ENCODE measurements at regions not wholly inside any gene's neighbourhood (a gene's known extent, or its start where the extent isn't known, plus 50 kb on each side); places are given as distances from the start of the nearest gene placed in this dataset.

GRCh38 chr6:90463359-90463758, 123.5 kb downstream of the MAP3K7 start:
- DNase-seq (ENCODE audit: low read depth), result no peak

GRCh38 chr6:90462102-90462501, 124.8 kb downstream of the MAP3K7 start:
- no peak for DNase-seq (ENCODE audit: low read depth)

- no peak for DNase-seq (ENCODE audit: low read depth)
These were observed 125.5 kb downstream of the MAP3K7 start for GRCh38 chr6:90461383-90461782.

- DNase-seq (ENCODE audit: low read depth), result peak; percentile 56
These were observed 126.8 kb downstream of the MAP3K7 start for GRCh38 chr6:90460051-90460450.

GRCh38 chr6:90459225-90459758, 127.6 kb downstream of the MAP3K7 start:
- no peak for DNase-seq (ENCODE audit: low read depth)

- peak; percentile 78 for DNase-seq (ENCODE audit: low read depth)
These were observed 128.3 kb downstream of the MAP3K7 start for GRCh38 chr6:90458353-90459224.

DNA sequence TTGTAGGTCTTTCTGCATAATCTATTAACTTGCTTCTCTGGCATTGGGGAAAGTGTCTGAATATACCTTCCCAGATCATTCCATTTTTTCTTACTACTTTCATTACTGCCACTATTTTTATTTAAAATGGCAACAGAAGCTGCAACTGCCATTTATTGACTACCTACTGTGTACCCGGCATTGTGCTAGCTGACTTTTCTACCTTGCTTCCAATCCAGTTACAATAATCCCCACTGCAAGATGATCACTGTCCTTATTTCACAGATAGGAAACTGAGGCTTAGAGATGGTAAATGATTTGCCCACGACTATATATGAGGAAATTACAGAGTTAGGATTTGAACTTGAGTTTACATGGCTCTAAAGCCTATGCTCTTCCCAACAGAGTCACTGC, 129.0 kb downstream of the MAP3K7 start:
- DNase-seq (ENCODE audit: low read depth), result no peak

DNA sequence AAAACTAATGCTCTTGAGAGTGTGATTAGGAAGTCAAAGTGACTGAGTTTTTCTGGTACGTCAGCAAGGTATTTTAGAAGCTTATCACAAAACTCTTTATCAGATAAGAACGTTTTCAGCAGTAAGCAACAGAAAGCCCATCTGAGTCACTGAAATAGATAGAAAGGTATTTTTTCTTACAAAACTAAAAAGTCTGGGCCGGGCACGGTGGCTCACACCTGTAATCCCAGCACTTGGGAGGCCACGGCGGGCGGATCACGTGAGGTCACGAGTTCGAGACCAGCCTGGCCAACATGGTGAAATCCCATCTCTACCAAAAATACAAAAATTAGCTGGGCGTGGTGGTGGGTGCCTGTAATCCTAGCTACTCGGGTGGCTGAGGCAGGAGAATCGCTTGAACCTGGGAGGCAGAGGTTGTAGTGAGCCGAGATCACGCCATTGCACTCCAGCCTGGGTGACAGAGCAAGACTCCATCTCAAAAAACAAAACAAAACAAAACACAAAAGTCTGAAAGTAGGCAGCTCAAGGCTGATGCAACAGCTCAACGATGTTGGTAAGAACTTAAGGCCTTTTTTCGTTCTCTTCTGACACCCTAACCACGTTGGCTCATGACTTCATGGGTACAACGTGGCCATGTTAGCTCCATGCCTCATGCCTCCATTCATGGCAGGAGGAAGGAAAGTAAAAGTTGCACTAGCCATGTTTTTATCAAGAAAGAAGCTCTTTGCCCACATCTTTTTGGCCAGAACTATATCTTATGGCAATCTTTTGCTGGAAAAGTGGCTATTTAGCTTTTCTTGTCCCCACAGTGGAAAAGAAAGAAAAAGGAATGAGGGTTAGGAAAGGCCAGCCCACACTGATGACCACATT, 129.6 kb downstream of the MAP3K7 start:
- DNase-seq (ENCODE audit: low read depth), result peak; percentile 48

- no peak for DNase-seq (ENCODE audit: low read depth)
These were observed 130.9 kb downstream of the MAP3K7 start for GRCh38 chr6:90456001-90456400.

DNA sequence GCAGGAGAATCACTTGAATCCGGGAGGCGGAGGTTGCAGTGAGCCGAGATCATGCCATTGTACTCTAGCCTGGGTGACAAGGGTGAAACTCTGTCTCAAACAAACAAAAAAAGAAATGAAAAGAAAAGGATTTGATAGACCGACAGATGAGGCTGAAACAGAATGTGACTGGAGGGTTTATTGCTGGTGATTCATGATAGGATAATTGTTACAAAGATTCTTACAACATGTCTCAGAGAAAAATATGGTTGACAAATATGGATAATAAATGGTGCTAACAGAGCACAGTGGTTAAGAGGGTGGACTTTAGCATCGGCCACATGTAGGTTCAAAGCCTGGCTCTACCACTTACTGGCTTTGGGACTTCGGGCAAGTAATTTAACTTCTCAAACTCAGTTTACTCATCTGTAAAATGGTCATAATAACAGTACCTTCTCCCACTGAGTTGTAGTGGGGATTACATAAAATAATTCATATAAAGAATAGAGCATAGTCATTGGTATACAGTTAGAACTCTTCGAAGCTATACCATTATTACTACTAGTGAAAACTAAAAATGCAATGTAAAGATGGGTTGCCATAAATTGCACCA, 131.9 kb downstream of the MAP3K7 start:
- no peak for DNase-seq (ENCODE audit: low read depth)

- no peak for DNase-seq (ENCODE audit: low read depth)
These were observed 136.5 kb downstream of the MAP3K7 start for GRCh38 chr6:90450268-90450953.

- DNase-seq (ENCODE audit: low read depth), result no peak
These were observed 137.6 kb downstream of the MAP3K7 start for GRCh38 chr6:90449311-90449710.

- no peak for DNase-seq (ENCODE audit: low read depth)
These were observed 138.0 kb downstream of the MAP3K7 start for GRCh38 chr6:90448836-90449235.

DNA sequence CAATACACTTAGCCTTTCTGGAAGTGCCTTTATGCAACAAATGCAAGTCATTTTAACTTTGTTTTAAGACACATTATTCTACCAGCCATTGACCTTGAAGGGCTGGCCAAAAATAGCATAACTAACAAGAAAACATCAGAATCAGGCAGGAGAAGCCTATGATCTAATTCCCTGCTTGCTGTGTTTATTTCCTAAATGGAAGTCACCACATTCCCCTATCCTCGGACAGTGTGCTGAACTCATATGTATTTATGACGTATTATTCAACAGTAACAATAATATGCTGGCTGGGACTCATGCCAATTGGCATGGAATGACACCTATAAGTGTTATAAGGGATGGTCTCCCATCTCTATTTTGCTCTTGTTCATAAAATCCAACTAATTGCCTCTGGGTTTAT, 140.7 kb downstream of the MAP3K7 start:
- DNase-seq (ENCODE audit: low read depth), result no peak

DNA sequence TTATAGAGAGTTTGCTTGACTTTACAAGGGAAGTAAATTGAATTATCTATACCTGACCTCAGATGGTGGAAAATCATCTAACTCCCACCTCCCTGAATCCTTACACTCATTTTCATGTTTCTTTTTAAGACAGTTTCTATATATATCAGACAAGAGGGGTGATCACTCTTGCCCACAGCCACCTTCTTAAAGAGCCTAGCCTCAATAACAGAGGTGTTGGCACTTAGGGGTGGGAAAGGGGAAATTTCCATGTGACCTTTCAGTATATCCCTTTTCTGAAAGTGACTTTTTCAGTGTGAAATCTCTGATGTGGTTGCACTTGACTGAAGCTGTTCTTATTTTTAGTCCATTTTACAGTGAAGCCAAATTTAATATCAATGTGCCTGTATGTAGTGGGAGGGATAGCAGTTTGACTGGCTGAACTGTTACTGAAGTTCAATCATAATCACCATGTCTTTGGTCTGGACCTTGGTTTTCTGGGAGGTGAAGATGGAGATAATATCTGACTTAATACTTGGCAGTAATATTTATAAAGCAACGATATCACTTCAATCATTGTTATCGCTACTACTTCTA, 141.3 kb downstream of the MAP3K7 start:
- no peak for DNase-seq (ENCODE audit: low read depth)

- no peak for DNase-seq (ENCODE audit: low read depth)
These were observed 142.6 kb downstream of the MAP3K7 start for GRCh38 chr6:90444160-90444714.

- DNase-seq (ENCODE audit: low read depth), result no peak
These were observed 144.5 kb downstream of the MAP3K7 start for GRCh38 chr6:90442366-90442765.

- no peak for DNase-seq (ENCODE audit: low read depth)
These were observed 144.1 kb upstream of the BACH2 start for GRCh38 chr6:90440586-90441283.

GRCh38 chr6:90439586-90439985, 142.9 kb upstream of the BACH2 start:
- DNase-seq (ENCODE audit: low read depth), result no peak

DNA sequence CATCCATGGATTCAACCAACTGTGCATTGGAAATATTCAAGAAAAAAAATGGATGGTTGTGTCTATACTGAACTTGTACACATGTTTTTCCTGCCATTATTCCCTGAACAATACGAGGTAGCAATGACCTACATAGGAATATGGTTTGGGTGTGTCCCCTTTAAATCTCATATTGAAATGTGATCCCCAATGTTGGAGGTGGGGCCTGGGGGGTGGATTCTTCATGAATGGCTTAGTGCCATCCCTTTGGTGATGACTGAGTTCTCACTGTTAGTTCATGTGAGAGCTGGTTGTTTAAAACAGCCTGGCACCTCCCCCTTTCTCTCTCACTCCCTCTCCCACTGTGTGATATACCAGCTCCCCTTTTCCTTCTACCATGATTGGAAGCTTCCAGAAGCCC, 139.8 kb upstream of the BACH2 start:
- DNase-seq (ENCODE audit: low read depth), result no peak
